Spinal cord (tissue), 9 donors: ENCODE measurements at regions not wholly inside any gene's neighbourhood (a gene's known extent, or its start where the extent isn't known, plus 50 kb on each side); places are given as distances from the start of the nearest gene placed in this dataset.
"Not testable (repeated sequence)": the region's sequence is repeated elsewhere in the genome, so short reads cannot be mapped to it uniquely, and the experiment has no call there.

Experiments
- DNase-seq, 6 donors: peaks; one replicate each; pipeline versions ENCODE4 v3.0.0 to v3.0.0-alpha.2; 2013 to 2015; ENCODE audit warnings: low spot score in 6 of 6, low read depth in 4 of 6
- H3K27ac ChIP-seq: one replicate; pipeline ENCODE4 v1.5.1; 2013; ENCODE audit warnings: low read depth, low read length, control low read depth
- H3K27me3 ChIP-seq: one replicate; pipeline ENCODE4 v1.6.1; 2013; ENCODE audit warnings: low read length; ENCODE audit not compliant: control insufficient read depth, insufficient read depth
- H3K36me3 ChIP-seq: one replicate; pipeline ENCODE4 v1.6.1; 2013; ENCODE audit warnings: low read length; ENCODE audit not compliant: control insufficient read depth, insufficient read depth
- H3K4me1 ChIP-seq: one replicate; pipeline ENCODE4 v1.6.1; 2013; ENCODE audit warnings: low read length; ENCODE audit not compliant: control insufficient read depth, insufficient read depth
- H3K4me3 ChIP-seq: one replicate; pipeline ENCODE4 v1.5.1; 2013; ENCODE audit warnings: low read depth, low read length, control low read depth
- H3K9me3 ChIP-seq: one replicate; pipeline ENCODE4 v1.6.1; 2013; ENCODE audit warnings: low read length; ENCODE audit not compliant: control insufficient read depth, insufficient read depth
- WGBS: methylation state at CpG from one replicate; pipeline ENCODE4 v1.1.5; 2013; ENCODE audit warnings: missing lambda C conversion rate; ENCODE audit not compliant: insufficient coverage; 5-methylcytosine and 5-hydroxymethylcytosine counted together
- donor health status: healthy.

DNA sequence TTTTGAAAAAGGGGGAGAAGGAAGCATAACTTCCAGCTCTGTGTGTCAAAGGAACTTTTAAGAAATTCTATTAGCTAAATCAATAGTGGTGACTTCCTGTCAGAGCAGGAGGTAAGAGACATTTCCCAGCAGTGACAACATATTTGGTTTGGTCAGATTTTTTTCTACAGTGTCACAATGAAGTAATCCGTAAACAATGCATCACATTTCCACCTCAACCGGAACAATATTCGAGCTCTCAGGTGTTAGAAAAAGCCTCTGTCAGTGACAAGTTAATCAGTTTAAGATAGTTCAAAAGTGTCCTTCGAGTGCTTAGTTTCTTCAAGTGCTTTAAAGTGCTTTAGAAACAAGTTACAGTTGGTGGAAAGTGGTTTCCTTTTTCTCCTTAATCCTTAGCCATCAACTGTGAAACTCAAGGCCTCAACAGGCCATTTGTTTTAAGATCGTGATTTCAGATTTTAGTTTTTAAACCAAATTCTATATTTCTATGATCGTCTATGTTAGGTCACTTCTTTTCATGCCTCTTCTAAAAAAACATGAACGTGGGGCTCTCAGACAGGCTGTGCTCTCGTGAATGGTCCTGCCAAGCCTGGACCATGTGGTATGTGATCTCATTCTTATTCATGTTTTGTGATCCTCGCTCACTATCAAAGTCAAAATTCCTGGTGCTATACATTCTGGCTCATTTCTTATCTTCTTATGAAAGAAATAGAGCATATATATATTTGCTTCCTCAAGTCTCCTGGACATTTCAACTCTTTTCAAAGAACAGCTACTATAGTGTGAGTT lies 181.9 kb upstream of the HMHB1 start:
- DNase-seq, result no peak
- Histone ChIP-seq H3K36me3 (no peaks in the 10 kb centered on the region), H3K4me3 (no peak overlapping the region), H3K27me3 (no peaks in the 10 kb centered on the region), H3K27ac (no peak overlapping the region), H3K9me3 (no peaks in the 10 kb centered on the region), H3K4me1 (no peaks in the 10 kb centered on the region)
- 88% methylated on average over 2 of the region's 9 CpGs for WGBS

GRCh38 chr5:143625048-143625447 lies 186.9 kb upstream of the HMHB1 start:
- H3K27ac ChIP-seq, H3K36me3 ChIP-seq, H3K27me3 ChIP-seq, H3K9me3 ChIP-seq, H3K4me3 ChIP-seq, H3K4me1 ChIP-seq, DNase-seq: not testable (repeated sequence)
- WGBS, result 73% methylated on average over 3 of the region's 7 CpGs

DNA sequence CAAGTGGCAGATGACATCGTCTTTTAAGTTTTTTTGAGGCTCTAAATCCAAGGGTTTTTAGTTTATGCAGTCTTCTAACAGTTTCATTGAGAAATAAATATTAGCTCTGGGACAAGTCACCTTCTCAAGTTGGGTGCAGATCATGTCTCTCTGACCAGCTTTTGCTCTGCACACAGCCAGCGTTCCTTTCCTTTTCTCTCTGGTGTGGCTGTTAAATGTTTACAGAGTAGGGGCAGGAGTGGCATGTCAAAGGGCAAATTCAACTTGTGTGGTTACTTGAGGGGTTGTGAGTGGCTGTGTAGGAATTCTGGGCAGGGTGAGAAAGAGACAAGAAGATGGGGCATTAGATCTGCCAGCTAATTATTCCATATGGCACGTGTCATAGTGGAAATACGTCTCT lies 187.5 kb upstream of the HMHB1 start:
- no peaks in the 10 kb centered on the region for H3K36me3 ChIP-seq
- H3K4me1 ChIP-seq, result no peaks in the 10 kb centered on the region
- no peak overlapping the region for H3K4me3 ChIP-seq
- no peak for DNase-seq
- WGBS, result 87% methylated on average over 3 of the region's 4 CpGs
- H3K27me3 ChIP-seq, result no peaks in the 10 kb centered on the region
- H3K27ac ChIP-seq, result no peak overlapping the region
- H3K9me3 ChIP-seq, result no peaks in the 10 kb centered on the region

- DNase-seq, result no peak
- 94% methylated on average over 2 of the region's 2 CpGs for WGBS
- H3K36me3 ChIP-seq, result no peaks in the 10 kb centered on the region
- no peak overlapping the region for H3K27ac ChIP-seq
- no peaks in the 10 kb centered on the region for H3K4me1 ChIP-seq
- H3K4me3 ChIP-seq, result no peak overlapping the region
- no peaks in the 10 kb centered on the region for H3K9me3 ChIP-seq
- H3K27me3 ChIP-seq, result no peaks in the 10 kb centered on the region
These were observed 192.9 kb upstream of the HMHB1 start for GRCh38 chr5:143619040-143619439.

DNA sequence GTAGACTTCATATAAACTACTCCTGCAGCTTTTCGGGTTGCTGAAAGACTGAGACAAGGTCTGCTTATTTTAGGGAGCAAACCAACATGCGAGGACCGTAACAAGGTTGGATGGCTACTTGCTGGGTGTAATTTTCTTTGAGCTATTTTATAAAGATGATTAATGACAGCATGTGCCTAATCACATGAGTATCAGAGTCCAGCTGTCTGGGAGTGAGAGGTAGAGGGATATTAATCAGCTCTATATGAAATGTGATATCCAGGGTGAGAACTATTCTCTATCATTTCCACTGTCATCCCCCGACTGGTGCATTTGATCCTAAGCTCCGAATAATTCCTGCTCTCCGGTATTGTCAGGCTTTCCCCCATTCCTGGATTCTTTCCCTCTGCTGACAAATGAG lies 193.8 kb upstream of the HMHB1 start:
- Histone ChIP-seq H3K4me3 (no peak overlapping the region), H3K27ac (no peak overlapping the region), H3K9me3 (no peaks in the 10 kb centered on the region), H3K4me1 (no peaks in the 10 kb centered on the region), H3K27me3 (no peaks in the 10 kb centered on the region), H3K36me3 (no peaks in the 10 kb centered on the region)
- peak in 1 of 6 donors; percentile 19 for DNase-seq
- WGBS, result 62% methylated on average over 2 of the region's 6 CpGs

- Histone ChIP-seq H3K4me3 (no peak overlapping the region), H3K36me3 (no peaks in the 10 kb centered on the region), H3K9me3 (no peaks in the 10 kb centered on the region), H3K4me1 (no peaks in the 10 kb centered on the region), H3K27ac (no peak overlapping the region), H3K27me3 (no peaks in the 10 kb centered on the region)
- no peak for DNase-seq
- WGBS, result 0% methylated on average over 1 of the region's 4 CpGs
These were observed 197.1 kb upstream of the HMHB1 start for GRCh38 chr5:143614831-143615230.

DNA sequence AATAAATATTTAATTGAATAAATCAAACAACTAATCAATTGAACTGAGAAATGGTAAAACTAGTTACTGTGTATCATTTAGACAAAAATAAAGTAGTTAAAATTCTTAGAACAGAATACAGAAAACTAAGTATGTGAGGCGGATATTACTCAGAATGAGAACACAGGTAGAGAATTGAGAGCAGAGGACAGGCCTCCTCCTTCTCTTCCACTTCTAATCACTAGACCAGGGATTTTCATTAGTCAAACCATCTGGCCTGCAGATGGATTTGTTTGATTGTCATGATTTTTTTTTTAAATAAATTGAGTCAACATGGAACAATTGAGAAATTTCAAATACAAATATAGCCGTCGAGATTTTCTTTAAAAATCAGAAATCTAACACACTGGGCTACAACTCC lies 198.6 kb upstream of the HMHB1 start:
- H3K4me1 ChIP-seq, result no peaks in the 10 kb centered on the region
- no peaks in the 10 kb centered on the region for H3K27me3 ChIP-seq
- no peaks in the 10 kb centered on the region for H3K9me3 ChIP-seq
- no peak for DNase-seq
- no peak overlapping the region for H3K4me3 ChIP-seq
- no peak overlapping the region for H3K27ac ChIP-seq
- H3K36me3 ChIP-seq, result no peaks in the 10 kb centered on the region
- no CpG with 5 or more reads among the region's 3 CpGs for WGBS

GRCh38 chr5:143610946-143611345 lies 201.0 kb upstream of the HMHB1 start:
- Histone ChIP-seq H3K36me3 (no peaks in the 10 kb centered on the region), H3K4me1 (no peaks in the 10 kb centered on the region), H3K27ac (no peak overlapping the region), H3K27me3 (no peaks in the 10 kb centered on the region), H3K4me3 (no peak overlapping the region), H3K9me3 (no peaks in the 10 kb centered on the region)
- DNase-seq, result no peak
- WGBS, result no CpG with 5 or more reads among the region's 1 CpG

DNA sequence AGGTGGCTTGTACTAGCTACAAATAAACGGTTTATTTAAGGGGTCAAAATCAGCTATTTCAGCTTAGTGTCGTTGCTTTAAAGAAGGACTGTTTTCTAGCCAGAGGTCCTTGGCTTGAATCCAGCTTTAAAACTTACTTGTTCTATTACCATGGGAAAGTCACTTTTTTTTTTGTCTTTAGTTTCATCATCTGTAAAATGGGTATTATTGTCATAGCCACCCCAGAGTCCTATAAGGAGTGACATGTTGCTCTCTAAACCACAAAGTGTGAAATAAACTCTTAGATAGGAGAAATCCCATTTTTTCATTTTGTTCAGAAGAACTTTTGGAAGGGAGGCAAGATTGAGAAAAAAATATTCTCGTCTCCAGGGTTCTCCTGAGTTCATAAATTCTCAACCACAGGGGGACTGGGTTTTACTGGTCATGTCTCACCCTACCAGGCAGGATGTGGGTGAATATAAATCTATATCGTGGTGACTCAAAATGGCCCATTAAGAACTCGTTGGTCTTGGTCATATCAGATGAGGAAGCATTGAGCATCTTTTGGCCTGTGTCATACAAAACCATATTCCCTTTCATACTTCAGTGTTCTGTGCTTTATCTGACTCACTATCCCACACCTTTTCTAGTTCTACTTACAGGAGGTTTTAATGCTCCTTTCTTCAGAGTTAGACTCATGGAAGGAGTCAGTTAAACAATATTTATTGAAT lies 202.7 kb upstream of the NR3C1 start:
- Histone ChIP-seq H3K27ac (no peak overlapping the region), H3K36me3 (no peaks in the 10 kb centered on the region)
- WGBS, result 14% methylated on average over 1 of the region's 5 CpGs

More for the DNA sequence above, 202.7 kb upstream of the NR3C1 start:
- DNase-seq, result no peak
- H3K4me1 ChIP-seq, result no peaks in the 10 kb centered on the region
- no peak overlapping the region for H3K4me3 ChIP-seq
- no peaks in the 10 kb centered on the region for H3K9me3 ChIP-seq
- no peaks in the 10 kb centered on the region for H3K27me3 ChIP-seq
